Ishikawa (cell line): ENCODE measurements at regions not wholly inside any gene's neighbourhood (a gene's known extent, or its start where the extent isn't known, plus 50 kb on each side); places are given as distances from the start of the nearest gene placed in this dataset.

ENCODE experiments used
- CEBPB ChIP-seq: IDR thresholded peaks from 2 replicates; pipeline ENCODE4 v1.6.1; 2012
- CREB1 ChIP-seq: IDR thresholded peaks from 2 replicates; pipeline ENCODE4 v1.6.1; 2012; ENCODE audit warnings: low read depth
- EGR1 ChIP-seq: IDR thresholded peaks from 2 replicates; pipeline ENCODE4 v1.6.1; 2012
- EP300 ChIP-seq: IDR thresholded peaks from 2 replicates; pipeline ENCODE4 v1.6.1; 2012; ENCODE audit warnings: borderline replicate concordance
- FOXM1 ChIP-seq: IDR thresholded peaks from 2 replicates; pipeline ENCODE4 v1.6.1; 2012; ENCODE audit warnings: low read depth, borderline replicate concordance
- MAX ChIP-seq: IDR thresholded peaks from 2 replicates; pipeline ENCODE4 v1.6.1; 2012
- NFIC ChIP-seq: IDR thresholded peaks from 2 replicates; pipeline ENCODE4 v1.6.1; 2012
- RAD21 ChIP-seq: IDR thresholded peaks from 2 replicates; pipeline ENCODE4 v1.6.1; 2012; ENCODE audit warnings: low read depth
- TCF12 ChIP-seq: IDR thresholded peaks from 2 replicates; pipeline ENCODE4 v1.6.1; 2012; ENCODE audit warnings: low read depth
- TEAD4 ChIP-seq: IDR thresholded peaks from 2 replicates; pipeline ENCODE4 v1.6.1; 2012
- USF1 ChIP-seq: IDR thresholded peaks from 2 replicates; pipeline ENCODE4 v1.6.1; 2012
- YY1 ChIP-seq: IDR thresholded peaks from 2 replicates; pipeline ENCODE4 v1.6.1; 2012; ENCODE audit warnings: low read depth
- ZBTB7A ChIP-seq: IDR thresholded peaks from 2 replicates; pipeline ENCODE4 v1.6.1; 2012; ENCODE audit warnings: low read depth
- TF ChIP-seq, protein P1 (sequence below): IDR thresholded peaks from 2 replicates; pipeline ENCODE4 v1.6.1; 2012; ENCODE audit warnings: low read depth, mild to moderate bottlenecking

- TF ChIP-seq NFIC (no peak), RAD21 (no peak), USF1 (no peak), MAX (no peak), EP300 (no peak), CEBPB (no peak), EGR1 (no peak), ZBTB7A (no peak), YY1 (no peak), FOXM1 (no peak)
- TF ChIP-seq, protein P1, sequence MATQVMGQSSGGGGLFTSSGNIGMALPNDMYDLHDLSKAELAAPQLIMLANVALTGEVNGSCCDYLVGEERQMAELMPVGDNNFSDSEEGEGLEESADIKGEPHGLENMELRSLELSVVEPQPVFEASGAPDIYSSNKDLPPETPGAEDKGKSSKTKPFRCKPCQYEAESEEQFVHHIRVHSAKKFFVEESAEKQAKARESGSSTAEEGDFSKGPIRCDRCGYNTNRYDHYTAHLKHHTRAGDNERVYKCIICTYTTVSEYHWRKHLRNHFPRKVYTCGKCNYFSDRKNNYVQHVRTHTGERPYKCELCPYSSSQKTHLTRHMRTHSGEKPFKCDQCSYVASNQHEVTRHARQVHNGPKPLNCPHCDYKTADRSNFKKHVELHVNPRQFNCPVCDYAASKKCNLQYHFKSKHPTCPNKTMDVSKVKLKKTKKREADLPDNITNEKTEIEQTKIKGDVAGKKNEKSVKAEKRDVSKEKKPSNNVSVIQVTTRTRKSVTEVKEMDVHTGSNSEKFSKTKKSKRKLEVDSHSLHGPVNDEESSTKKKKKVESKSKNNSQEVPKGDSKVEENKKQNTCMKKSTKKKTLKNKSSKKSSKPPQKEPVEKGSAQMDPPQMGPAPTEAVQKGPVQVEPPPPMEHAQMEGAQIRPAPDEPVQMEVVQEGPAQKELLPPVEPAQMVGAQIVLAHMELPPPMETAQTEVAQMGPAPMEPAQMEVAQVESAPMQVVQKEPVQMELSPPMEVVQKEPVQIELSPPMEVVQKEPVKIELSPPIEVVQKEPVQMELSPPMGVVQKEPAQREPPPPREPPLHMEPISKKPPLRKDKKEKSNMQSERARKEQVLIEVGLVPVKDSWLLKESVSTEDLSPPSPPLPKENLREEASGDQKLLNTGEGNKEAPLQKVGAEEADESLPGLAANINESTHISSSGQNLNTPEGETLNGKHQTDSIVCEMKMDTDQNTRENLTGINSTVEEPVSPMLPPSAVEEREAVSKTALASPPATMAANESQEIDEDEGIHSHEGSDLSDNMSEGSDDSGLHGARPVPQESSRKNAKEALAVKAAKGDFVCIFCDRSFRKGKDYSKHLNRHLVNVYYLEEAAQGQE: no peak
Observed at GRCh38 chr5:56322592-56322991, 89.5 kb upstream of the ANKRD55 start.

GRCh38 chr5:56321236-56321881, 88.2 kb upstream of the ANKRD55 start:
- TF ChIP-seq FOXM1 (no peak), ZBTB7A (no peak), CREB1 (no peak), RAD21 (no peak), EGR1 (no peak), MAX (no peak), TEAD4 (no peak), CEBPB (no peak), EP300 (no peak)
- TF ChIP-seq, protein P1: no peak

DNA sequence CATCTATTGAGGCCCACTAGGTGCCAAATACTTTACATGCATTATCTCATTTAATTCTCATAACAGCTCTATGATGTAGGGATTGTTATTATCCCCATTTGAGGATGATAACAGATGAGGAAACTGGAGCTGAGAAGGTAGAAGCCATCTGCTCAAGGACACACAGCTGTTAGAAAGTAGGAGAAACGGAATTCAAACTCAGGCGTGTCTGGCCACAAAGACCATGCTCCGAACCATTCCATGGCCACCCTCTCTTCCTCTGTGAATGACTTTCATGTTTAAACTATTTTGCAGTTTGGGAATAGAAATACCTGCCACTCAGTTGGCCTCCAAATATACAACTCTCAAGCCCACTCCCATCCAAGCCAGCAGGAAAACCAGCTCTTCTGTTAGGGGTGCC, 87.6 kb upstream of the ANKRD55 start:
- TF ChIP-seq CREB1 (no peak), EP300 (no peak), FOXM1 (no peak), YY1 (no peak), MAX (no peak), ZBTB7A (no peak), CEBPB (no peak), EGR1 (no peak), TCF12 (no peak)

- TF ChIP-seq TEAD4: no peak
- TF ChIP-seq, protein P1: no peak
- no peak for TF ChIP-seq YY1
- no peak for TF ChIP-seq CEBPB
- TF ChIP-seq USF1: no peak
Observed at GRCh38 chr5:56319526-56320181, 86.5 kb upstream of the ANKRD55 start.
